Stomach (tissue), 4 donors: ENCODE measurements at regions not wholly inside any gene's neighbourhood (a gene's known extent, or its start where the extent isn't known, plus 50 kb on each side); places are given as distances from the start of the nearest gene placed in this dataset.

ENCODE experiments used
- CTCF ChIP-seq, 7 experiments: fragments of 450-650 bp in 4 of 7; fragments of 200-600 bp in 3 of 7; sonication (generic) in 3 of 7; IDR thresholded peaks; one replicate each; pipeline ENCODE4 v1.5.1; 2016 to 2019; ENCODE audit warnings: antibody characterized with exemption in 7 of 7, control low read depth in 2 of 7, mild to moderate bottlenecking in 1 of 7
- POLR2A ChIP-seq, 4 donors: fragments of 450-650 bp; IDR thresholded peaks; one replicate each; pipeline ENCODE4 v1.6.1; 2016; ENCODE audit warnings: antibody characterized with exemption in 4 of 4, control low read depth in 2 of 4, mild to moderate bottlenecking in 1 of 4, moderate library complexity in 1 of 4

- no peak for TF ChIP-seq POLR2A (IDR thresholded peaks at IDR 0.05)
- no peak for TF ChIP-seq CTCF (IDR thresholded peaks at IDR 0.05)
Observed at GRCh38 chr7:130971297-130971696, 237.3 kb upstream of the KLF14 start.
